A549 (cell line): ENCODE measurements at regions not wholly inside any gene's neighbourhood (a gene's known extent, or its start where the extent isn't known, plus 50 kb on each side); places are given as distances from the start of the nearest gene placed in this dataset.

ENCODE experiments used
- TF ChIP-seq, protein P1 (sequence below): IDR thresholded peaks from 2 replicates; pipeline ENCODE4 v1.6.1; 2012
- TF ChIP-seq, protein P2 (sequence below): fragments of >200 bp; sonication (Bioruptor Twin); formaldehyde crosslinking; IDR thresholded peaks from 3 replicates; pipeline ENCODE4 v1.5.1; 2016

DNA sequence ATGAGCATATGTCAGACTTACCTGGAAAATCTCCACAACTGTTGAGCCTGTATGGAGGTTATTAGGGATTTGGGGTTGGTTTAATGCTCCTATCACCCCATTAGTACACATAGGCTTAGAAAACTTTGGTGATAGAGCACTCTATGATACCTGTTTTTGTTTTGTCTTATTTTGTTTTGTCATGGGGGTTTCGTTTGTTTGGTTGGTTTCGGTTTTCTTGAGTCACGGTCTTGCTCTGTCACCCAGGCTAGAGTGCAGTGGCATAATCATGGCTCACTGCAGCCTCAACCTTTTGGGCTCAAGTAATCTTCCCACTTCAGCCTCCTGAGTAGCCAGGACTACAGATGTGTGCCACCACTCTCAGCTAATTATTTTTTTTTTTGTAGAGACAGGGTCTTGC is 70.0 kb downstream of the MZT1 start:
- TF ChIP-seq, protein P1, sequence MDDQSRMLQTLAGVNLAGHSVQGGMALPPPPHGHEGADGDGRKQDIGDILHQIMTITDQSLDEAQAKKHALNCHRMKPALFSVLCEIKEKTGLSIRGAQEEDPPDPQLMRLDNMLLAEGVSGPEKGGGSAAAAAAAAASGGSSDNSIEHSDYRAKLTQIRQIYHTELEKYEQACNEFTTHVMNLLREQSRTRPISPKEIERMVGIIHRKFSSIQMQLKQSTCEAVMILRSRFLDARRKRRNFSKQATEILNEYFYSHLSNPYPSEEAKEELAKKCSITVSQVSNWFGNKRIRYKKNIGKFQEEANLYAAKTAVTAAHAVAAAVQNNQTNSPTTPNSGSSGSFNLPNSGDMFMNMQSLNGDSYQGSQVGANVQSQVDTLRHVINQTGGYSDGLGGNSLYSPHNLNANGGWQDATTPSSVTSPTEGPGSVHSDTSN: no peak
- TF ChIP-seq, protein P2, sequence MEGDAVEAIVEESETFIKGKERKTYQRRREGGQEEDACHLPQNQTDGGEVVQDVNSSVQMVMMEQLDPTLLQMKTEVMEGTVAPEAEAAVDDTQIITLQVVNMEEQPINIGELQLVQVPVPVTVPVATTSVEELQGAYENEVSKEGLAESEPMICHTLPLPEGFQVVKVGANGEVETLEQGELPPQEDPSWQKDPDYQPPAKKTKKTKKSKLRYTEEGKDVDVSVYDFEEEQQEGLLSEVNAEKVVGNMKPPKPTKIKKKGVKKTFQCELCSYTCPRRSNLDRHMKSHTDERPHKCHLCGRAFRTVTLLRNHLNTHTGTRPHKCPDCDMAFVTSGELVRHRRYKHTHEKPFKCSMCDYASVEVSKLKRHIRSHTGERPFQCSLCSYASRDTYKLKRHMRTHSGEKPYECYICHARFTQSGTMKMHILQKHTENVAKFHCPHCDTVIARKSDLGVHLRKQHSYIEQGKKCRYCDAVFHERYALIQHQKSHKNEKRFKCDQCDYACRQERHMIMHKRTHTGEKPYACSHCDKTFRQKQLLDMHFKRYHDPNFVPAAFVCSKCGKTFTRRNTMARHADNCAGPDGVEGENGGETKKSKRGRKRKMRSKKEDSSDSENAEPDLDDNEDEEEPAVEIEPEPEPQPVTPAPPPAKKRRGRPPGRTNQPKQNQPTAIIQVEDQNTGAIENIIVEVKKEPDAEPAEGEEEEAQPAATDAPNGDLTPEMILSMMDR: no peak
